Fibroblast of skin of right quadriceps (primary cell): ENCODE measurements at regions not wholly inside any gene's neighbourhood (a gene's known extent, or its start where the extent isn't known, plus 50 kb on each side); places are given as distances from the start of the nearest gene placed in this dataset.

Experiments used
- DNase-seq: peaks from one replicate; pipeline ENCODE4 v3.0.0-alpha.2; 2013

- no peak for DNase-seq
Observed at GRCh38 chr13:51518827-51519226, 65.4 kb upstream of the WDFY2 start.

GRCh38 chr13:51519771-51520216 lies 64.5 kb upstream of the WDFY2 start:
- DNase-seq, result no peak

DNA sequence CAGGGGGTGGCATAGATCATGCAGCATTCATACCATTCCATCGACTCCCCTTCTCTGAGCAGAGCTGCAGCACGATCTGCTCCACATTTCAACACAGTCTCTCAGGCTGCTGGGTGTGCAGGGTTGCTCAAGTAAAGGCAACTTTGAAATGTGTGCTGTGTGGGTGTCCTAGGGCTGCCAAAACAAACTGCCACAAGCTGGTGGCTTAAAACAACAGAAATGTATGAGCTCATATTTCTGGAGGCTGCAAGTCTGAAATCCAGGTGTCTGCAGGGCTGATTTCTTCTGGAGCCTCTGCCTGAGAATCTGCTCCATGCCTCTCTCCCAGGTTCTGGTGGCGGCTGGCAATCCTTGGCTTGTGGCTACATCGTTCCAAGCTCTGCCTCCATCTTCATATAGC lies 63.7 kb upstream of the WDFY2 start:
- peak; percentile 58 for DNase-seq

DNA sequence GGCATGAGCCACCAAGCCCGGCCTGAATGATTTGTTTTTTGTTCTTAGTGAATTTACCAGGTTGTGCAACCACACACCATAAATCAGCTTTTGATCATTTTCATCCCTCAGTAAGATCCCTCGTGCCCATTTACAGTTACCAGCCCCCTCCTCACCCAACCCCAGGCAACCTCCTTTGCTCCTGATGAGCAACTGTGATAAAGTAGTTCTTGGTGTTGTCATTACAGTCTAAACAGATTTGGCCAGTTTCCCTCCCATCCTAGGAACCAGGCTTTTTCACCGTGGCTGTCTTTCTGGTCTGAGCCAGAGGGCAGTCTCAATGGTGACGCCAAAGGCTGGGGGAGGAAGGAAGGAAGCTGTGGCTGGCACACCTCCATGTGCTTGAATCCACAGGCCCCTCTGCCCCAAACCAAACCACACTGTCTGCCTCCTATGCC lies 61.2 kb upstream of the WDFY2 start:
- DNase-seq, result peak; percentile 51

DNA sequence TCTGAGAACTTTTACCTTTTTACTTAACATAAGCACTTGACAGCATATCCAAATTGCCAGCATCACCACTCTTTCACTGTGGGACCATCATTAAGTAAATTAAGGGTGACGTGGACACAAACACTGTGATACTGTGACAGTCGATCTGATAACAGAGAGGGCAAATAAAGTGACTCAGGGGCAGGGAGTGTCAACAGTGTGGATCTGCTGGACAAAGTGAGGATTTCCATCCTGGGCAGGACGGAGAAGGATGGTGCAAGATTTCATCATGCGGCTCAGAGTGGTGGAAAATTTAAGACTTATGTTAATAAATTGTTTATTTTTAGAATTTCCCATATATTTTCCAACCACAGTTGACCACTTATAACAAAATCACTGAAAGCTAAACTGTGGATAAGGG lies 60.0 kb upstream of the WDFY2 start:
- no peak for DNase-seq

- peak; percentile 36 for DNase-seq
Observed at GRCh38 chr13:51524829-51525566, 59.3 kb upstream of the WDFY2 start.

GRCh38 chr13:51525567-51526167 lies 58.6 kb upstream of the WDFY2 start:
- DNase-seq, result peak; percentile 50

GRCh38 chr13:51526202-51526601 lies 58.1 kb upstream of the WDFY2 start:
- no peak for DNase-seq

GRCh38 chr13:51532736-51533197 lies 51.5 kb upstream of the WDFY2 start:
- DNase-seq, result no peak

DNA sequence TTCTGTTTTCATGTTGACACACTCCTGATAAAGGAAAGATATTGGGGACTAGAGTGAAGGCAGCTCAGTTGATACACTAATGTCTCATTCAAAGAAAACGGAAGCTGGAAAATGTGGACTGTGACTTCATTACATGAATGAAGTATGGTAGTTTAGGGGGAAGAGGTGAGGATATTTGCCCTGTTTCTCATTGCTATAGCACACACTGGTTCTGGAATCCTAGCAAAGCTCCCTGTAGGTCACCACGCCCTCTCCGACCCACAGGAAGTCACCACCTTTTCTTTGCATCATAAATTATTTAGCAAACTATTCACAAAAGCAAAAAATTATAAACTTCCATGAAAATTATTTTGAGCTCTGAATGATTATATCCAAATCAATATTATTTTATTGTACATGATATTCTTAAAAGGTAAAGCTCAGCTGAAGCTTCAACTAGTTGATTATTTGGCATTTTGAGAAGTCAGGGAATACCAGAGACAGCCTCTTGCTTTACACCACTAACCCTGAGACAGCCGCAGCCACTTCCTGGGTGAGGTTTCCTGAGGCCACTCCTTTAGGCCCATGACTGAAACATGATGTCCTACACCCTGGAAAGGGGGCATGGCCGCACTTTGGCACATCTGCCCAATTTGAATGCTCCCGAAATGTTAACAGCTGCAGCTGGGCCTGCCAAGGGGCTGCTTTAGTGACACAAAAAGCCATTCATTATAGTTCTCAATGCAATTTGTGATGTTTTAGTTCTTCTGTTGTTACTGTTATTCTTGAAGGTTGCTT lies 50.0 kb upstream of the WDFY2 start:
- no peak for DNase-seq
